AG08396 (cell line): ENCODE measurements at regions not wholly inside any gene's neighbourhood (a gene's known extent, or its start where the extent isn't known, plus 50 kb on each side); places are given as distances from the start of the nearest gene placed in this dataset.
"Not testable (repeated sequence)": the region's sequence is repeated elsewhere in the genome, so short reads cannot be mapped to it uniquely, and the experiment has no call there.

Experiments used
- DNase-seq: peaks from one replicate; pipeline ENCODE4 v3.0.0; 2012; ENCODE audit warnings: low spot score, mixed read lengths

DNA sequence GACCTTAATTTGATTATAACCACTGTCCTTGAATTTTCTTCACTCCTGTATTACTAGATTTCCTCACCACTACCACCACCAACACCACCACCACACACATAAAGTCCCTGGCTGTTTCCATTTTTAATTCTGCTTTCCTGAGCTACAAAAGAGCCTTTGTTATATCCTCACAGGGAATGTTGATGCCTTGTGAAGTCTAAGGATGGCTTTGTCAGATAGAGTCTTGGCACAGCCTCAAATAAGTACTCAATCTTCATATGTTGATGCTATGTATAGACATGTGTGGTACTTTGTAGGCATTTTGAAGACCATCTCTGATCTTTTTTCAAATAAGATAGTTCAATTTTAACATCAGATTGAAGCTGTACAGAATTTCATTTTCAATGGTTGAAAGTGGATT lies 1016.7 kb upstream of the LCORL start:
- no peak for DNase-seq

- DNase-seq = no peak
Measured at GRCh38 chr4:19033816-19034733, 1012.5 kb upstream of the LCORL start.

GRCh38 chr4:19030536-19030935 lies 1009.0 kb upstream of the LCORL start:
- DNase-seq = no peak

DNA sequence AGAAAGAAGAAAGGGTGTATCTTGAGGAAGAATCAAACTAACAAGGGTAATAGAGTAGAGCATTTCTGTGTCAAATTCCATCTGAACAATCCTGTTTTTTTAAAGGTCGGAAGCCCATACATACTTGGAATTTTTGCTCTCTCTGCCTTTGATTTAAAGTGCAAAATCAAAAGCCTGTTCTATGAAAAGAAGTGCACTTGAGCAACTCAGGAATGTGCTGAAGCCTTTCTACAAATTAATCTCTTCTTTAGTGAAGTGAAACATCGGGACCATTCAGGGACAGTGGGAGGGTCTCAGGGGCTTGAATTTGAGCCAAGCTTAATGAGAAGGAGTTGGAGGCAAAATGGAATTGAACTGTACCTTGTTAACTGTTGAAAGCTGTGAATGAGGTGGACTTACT lies 1008.5 kb upstream of the LCORL start:
- DNase-seq = no peak

DNA sequence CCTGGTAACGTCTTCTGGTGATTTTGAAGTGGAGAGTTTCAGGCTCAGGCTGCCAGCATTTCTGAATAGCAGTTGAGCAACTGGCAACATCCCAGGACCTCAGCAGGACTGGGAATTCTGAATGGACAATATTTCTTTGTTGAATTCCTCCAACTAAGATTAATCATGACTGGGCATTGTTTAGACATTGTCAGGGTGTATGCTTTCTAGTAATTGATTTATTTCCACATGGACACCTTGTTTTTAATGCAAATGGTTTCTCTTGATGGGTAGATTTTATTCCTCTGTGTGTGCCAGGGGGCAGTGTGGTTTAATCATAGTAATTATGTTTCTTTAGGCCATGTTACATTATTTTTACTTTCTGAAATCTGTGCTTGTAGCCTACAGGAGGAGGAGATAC lies 1004.7 kb upstream of the LCORL start:
- DNase-seq = no peak

DNA sequence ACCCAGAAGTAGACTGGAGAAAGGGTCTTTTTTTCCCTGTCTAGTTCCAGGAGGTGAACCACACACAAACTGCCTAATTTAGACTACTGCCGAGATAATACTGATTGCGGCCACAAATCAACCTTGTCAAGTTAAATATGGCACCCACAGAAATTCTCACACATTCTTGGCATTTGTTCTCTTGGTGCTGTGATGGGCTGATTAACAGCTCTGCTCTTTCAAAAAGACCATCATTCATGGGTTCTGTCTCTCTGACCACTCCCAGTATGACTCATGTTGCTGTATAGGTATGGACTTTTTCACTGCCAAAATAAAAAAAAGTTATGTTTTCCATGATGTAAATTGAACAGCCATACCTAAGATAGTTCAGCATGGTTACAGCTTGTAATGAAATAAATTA lies 1003.5 kb upstream of the LCORL start:
- DNase-seq = no peak

DNA sequence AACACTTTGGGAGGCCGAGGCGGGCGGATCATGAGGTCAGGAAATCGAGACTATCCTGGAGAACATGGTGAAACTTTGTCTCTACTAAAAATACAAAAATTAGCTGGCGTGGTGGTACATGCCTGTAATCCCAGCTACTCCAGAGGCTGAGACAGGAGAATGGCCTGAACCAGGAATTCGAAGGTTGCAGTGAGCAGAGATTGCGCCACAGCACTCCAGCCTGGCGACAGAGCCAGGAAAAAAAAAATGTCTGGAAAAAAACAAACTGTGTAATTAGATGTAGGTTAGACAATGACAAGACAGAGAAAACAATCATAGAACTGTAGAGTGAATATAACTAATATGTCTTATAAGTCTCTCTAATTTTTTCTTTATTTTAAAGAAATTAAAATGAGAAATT lies 1002.5 kb upstream of the LCORL start:
- DNase-seq = no peak

GRCh38 chr4:19021617-19022016 lies 1000.1 kb upstream of the LCORL start:
- no peak for DNase-seq

GRCh38 chr4:19016550-19016949 lies 995.0 kb upstream of the LCORL start:
- not testable (repeated sequence) for DNase-seq

DNA sequence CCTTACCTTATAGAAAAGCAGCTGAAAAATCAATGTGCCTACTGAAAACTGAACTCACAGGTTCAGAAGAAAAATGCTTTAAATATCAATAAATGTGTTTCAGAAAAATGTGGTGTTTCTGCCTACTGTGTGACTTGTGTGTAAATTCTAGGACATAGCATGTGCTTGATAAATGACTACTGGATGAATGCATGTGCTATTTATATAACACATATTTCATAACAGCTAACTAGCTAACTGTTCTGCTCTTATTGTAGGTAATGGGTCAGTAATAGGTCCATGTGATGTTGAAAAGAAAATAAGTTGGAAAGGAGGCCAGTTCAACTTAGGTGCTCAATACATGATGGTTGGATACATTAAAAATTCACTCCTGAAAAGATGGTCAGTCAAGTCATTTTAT lies 993.0 kb upstream of the LCORL start:
- DNase-seq = no peak

DNA sequence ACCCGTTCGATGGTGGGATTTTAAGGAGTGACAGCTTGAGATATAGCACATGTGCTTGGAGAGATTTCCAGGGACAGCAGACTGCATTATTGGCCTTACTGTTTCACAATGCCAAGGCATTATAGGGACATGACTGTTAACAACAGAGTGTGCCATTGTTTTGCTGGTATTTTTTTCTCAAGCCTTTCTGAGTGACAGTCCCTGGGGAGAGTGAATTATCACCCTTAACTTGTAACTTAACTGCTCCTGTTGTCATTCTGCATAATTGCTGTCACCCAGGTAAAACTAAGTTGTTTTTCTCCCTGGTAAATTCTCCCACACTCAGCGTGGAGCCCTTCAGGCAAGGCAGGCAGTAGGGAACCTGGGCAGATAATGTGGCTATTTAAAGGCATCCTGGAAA lies 989.2 kb upstream of the LCORL start:
- no peak for DNase-seq

DNA sequence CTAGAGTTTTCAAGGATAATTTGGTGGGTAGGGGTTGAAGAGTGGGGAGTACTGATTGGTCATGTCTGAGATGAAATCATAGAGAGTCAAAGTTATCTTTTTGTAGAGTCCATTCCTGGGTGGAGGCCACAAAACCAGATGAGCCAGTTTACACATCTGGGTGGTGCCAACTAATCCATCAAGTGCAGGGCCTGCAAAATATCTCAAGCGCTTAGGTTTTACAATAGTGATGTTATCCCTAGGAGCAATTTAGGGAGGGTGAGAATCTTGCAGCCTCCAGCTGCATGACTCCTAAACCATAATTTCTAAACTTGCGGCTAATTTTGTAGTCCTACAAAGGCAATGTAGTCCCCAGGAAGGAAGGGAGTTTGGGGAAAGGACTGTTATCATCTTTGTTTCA lies 988.3 kb upstream of the LCORL start:
- DNase-seq = no peak

DNA sequence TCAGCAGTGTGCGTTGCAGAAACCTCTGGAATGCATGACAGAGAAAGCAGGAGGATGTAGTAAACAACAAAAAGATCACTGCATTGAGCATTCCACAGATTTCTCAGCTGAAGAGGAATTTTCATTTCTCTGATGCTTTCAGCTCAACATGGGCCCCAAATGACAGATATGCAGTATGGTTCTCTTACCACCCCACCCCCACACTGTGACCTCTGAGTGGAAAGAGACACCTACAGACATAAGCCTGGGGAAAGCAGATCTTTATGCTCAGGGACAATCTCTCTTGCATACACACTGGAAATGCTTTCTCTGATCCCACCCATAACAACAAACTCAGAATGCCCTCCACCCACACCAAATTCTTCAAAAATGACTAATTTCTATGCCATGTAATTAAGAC lies 983.7 kb upstream of the LCORL start:
- peak; percentile 4 for DNase-seq

GRCh38 chr4:19002170-19002569 lies 980.6 kb upstream of the LCORL start:
- no peak for DNase-seq

DNA sequence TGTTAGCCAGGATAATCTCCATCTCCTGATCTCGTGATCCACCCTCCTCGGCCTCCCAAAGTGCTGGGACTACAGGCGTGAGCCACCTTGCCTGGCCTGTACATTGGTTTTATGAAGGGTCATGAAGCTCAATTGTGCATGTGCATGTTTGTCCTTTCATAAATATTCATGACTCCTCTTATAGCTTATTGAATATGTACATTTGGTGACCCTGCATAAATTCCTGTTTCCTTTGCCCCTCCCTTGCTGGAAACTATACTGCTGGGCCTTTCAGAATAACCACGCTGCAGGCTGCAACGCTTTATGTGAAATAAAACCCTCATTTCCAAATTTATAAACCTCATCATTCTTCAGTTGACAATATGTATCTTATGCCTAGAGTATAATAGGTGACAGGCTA lies 978.0 kb upstream of the LCORL start:
- no peak for DNase-seq

DNA sequence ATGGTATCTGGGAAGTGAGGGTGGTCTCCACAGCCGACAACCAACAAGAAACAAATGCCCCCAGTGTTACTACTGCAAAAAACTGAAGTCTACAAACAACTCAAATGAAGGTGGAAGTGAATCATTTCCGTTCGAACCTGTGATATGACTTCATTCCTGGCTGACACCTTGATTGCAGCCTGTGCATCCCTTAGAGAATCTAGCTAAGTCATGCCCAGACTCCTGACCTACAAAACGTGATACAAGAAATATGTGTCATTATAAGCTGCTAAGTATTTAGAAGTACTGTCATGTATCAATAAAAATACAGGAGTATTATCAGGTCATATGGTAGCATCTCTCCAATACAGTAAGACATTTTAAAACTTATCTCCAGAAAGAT lies 959.7 kb upstream of the LCORL start:
- DNase-seq = no peak

DNA sequence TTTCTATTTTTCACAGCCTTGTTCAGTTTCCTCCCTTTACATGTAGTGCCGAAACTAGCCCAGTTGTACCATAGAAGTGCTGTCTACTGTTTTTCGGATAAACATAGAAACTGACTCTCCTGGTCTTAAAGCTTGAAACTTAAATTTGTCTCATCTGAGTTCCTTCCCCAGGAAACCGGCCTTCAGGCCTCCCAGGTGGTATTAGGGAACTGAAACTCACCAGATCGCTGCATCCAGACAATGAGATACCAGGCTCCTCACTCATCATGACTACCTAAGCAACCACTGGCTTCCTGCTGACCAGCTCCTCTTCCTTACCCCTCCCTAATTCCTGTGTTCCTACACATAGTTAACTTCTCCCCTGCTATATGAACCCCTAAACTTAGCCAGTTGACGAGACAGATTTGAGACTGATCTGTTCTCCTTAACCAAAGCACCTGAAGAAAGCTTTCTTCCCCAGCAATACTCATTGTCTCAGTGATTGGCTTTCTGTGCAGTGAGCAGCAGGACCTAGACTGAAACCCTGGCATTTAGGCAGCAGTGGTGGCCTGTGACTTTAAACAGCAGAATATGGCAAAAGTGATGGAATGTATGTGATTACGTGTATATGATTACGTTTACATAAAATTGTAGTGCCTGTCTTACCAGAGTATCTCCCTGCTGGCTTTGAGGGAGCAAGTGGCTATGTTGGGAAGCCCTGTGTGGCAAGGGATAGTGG lies 959.1 kb upstream of the LCORL start:
- no peak for DNase-seq

GRCh38 chr4:18976884-18977283 lies 955.3 kb upstream of the LCORL start:
- DNase-seq = no peak

DNA sequence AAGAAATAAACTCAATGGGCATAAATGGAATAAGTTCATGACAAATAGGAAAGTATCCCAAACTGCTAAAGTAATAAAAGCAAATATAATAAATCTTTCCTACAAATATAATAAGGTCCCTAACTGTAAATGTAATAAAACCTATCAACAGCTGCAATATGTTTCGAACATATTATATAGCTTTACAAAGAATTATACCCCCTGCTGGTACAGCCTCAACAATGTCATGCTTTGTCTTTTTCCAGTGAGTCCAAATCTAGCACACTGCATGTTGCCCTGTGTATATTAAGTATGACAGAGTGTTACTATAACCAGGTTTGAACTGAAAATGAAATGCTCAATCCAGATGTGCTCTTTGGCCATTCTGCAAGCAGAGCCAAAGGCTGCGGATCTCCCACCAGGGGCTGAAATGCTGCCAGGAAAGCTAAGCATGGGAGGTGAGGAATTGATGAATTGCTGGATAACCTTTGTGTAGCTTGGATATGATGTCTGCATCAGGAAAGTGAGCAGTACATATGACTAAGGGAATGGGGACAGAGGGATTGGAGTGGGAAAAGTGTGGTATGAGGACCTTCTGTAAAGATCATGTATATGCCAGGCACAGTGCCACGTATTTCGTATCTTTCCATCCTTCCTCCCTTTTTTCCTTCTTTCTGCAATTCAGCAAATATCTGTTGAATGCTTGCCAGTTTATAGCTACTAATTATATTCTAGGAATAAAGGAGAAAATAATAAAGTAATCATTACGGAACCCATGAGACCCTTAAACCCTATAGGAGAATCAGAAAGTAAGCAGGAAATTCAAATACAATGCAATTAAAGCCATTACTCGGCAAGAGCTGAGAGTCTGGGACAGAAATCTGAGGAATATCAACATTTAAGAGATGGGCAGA lies 954.6 kb upstream of the LCORL start:
- DNase-seq = no peak

DNA sequence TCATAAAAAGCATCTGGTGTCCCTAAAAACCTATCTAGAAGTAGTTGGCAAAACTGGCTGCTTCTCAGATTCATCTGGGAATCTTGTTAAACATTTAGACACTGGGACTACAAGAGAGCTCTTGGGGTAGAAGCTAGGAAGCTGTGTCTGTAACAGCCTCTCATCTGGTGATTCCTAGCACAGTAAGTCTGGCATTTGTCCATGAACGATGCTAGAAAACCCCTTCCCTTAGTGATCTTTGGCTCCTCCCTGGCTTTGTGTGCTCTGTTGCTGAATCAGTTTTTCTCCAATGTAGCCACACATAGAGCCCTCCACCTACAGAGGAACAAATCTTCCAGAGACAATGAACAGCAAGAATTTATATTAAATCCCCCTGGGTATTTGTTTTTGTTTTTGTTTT lies 951.7 kb upstream of the LCORL start:
- DNase-seq = no peak

DNA sequence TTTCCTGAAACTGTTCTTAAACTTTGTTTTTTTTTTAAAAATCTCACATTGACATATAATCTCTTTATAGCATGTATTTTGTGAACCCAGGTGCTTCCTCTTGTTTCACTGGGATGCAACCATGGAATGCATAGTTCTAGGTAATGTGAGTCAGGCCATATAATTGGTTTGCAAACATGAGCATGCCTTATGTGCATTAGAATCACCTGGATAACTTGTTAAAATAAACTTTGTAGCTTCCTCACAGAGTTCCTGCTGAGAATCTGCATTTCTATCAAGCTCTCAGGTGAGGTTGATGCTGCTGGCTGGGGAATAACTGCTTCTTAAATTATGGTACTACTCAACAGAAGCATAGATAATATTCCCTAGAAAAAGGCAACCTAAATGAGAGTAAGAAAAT lies 940.3 kb upstream of the LCORL start:
- no peak for DNase-seq

DNA sequence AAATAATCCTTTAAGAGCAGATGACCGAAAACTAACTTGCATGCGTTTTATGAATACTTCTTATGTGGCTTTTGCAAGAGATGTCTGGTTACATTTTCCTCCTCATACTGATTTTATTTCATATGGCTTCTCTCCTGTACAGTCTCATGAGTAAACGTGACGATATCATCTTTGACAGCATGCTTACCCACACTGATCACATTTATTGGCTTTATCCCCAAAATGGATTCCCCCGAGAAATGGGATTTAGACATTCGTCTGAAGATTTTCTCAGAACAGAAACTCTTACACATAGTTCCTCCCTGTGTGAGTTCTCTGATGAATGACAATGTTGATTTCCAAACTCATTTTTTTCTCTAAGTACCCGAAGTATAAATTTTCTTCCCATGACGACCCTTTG lies 939.7 kb upstream of the LCORL start:
- DNase-seq = no peak

DNA sequence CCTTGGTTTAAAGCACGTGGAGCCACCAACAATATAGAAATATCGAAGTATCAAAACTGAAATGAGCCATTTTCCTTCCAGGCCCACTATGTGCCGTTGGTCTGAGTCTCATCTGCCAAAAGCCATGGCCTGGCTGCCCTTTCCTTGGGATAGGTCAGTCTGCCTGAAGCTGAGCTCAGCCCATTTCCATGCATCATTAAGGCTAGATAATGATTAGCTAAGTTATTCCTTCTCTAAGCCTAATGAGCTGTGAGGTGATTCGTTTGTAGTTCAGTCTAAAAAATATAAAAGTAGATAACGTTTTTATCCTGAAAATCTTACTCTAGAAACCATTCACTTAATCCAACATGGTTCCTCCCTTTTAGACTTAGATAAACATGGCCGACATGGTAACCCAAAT lies 936.2 kb upstream of the LCORL start:
- DNase-seq = no peak
